SK-N-SH (cell line): ENCODE measurements at regions not wholly inside any gene's neighbourhood (a gene's known extent, or its start where the extent isn't known, plus 50 kb on each side); places are given as distances from the start of the nearest gene placed in this dataset.

ENCODE experiments used
- CHD2 ChIP-seq: fragments of 150-350 bp; IDR thresholded peaks from 2 replicates; pipeline ENCODE4 v1.6.1; 2018; ENCODE audit warnings: low read length; ENCODE audit not compliant: partially characterized antibody
- CTCF ChIP-seq: fragments of 200-600 bp; sonication (generic); IDR thresholded peaks from 2 replicates; pipeline ENCODE4 v1.6.1; 2017; ENCODE audit warnings: antibody characterized with exemption, mild to moderate bottlenecking, moderate library complexity
- GABPA ChIP-seq: IDR thresholded peaks from 2 replicates; pipeline ENCODE4 v1.4.0; 2012; ENCODE audit warnings: low read depth, mild to moderate bottlenecking
- MAX ChIP-seq: IDR thresholded peaks from 2 replicates; pipeline ENCODE4 v1.4.0; 2012; ENCODE audit warnings: low read depth
- SMC3 ChIP-seq: IDR thresholded peaks from 2 replicates; pipeline ENCODE4 v1.6.1; 2012; ENCODE audit warnings: low read depth, low read length, improper control_type of control experiment
- TCF12 ChIP-seq: IDR thresholded peaks from 2 replicates; pipeline ENCODE4 v1.4.0; 2012
- USF1 ChIP-seq: IDR thresholded peaks from 2 replicates; pipeline ENCODE4 v1.4.0; 2012; ENCODE audit warnings: low read depth, borderline replicate concordance

- TF ChIP-seq USF1 (no peak), SMC3 (no peak), TCF12 (no peak), CHD2 (no peak), CTCF (no peak), GABPA (no peak), MAX (no peak)
Measured at GRCh38 chr9:108270561-108270960, 585.2 kb downstream of the ACTL7B start.
